Body of pancreas (tissue), 4 donors: ENCODE measurements at regions not wholly inside any gene's neighbourhood (a gene's known extent, or its start where the extent isn't known, plus 50 kb on each side); places are given as distances from the start of the nearest gene placed in this dataset.
"Not testable (repeated sequence)": the region's sequence is repeated elsewhere in the genome, so short reads cannot be mapped to it uniquely, and the experiment has no call there.

ENCODE experiments used
- CTCF ChIP-seq, 7 experiments: fragments of 450-650 bp in 4 of 7; fragments of 200-600 bp in 3 of 7; sonication (generic) in 3 of 7; IDR thresholded peaks; one replicate each; pipeline ENCODE4 v1.5.1; 2016 to 2019; ENCODE audit warnings: antibody characterized with exemption in 7 of 7
- POLR2A ChIP-seq, 3 donors: fragments of 450-650 bp; IDR thresholded peaks; one replicate each; pipeline ENCODE4 v1.6.1; 2016; ENCODE audit warnings: antibody characterized with exemption in 3 of 3, mild to moderate bottlenecking in 2 of 3

DNA sequence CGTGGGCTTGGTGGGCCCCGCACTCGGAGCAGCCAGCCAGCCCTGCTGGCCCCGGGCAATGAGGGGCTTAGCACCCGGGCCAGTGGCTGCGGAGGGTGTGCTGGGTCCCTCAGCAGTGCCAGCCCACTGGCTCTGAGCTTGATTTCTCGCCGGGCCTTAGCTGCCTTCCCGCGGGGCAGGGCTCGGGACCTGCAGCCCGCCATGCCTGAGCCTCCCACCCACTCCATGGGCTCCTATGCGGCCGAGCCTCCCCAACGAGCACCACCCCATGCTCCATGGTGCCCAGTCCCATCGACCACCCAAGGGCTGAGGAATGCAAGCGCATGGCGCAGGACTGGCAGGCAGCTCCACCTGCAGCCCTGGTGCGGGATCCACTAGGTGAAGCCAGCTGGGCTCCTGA lies 686.9 kb downstream of the JRKL start:
- not testable (repeated sequence) for TF ChIP-seq CTCF, POLR2A (IDR thresholded peaks at IDR 0.05)
